GM12875 (cell line): ENCODE measurements at regions not wholly inside any gene's neighbourhood (a gene's known extent, or its start where the extent isn't known, plus 50 kb on each side); places are given as distances from the start of the nearest gene placed in this dataset.

Source experiments
- H3K4me3 ChIP-seq: one replicate; pipeline ENCODE4 v1.5.1; 2011; ENCODE audit warnings: low read depth, low read length, control low read depth
- TF ChIP-seq, protein P1 (sequence below): IDR thresholded peaks from 2 replicates; pipeline ENCODE4 v1.5.1; 2011; ENCODE audit warnings: low read depth, mild to moderate bottlenecking, control low read depth, inconsistent platforms, low read length, moderate library complexity, borderline replicate concordance; ENCODE audit not compliant: insufficient read depth

DNA sequence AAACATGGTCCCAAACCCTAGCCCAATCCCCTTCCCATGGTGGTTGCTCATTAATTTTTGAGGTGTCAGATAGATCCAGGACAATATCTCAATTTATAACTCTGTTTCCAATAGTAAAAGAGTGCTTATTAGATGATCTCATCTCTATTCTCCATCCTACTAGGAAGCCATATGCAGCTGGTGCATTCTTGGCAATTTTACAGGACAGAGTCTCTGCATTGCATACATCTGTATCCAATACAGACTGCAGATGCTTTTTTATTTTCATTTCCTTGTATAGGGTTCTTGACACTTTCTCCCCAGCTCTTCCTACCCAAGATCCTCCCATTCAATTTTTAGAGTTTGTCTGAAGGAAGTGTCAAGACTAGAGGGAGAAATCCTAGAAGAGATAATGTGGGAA lies 194.8 kb upstream of the DPH6 start:
- no peak overlapping the region for H3K4me3 ChIP-seq
- TF ChIP-seq, protein P1, sequence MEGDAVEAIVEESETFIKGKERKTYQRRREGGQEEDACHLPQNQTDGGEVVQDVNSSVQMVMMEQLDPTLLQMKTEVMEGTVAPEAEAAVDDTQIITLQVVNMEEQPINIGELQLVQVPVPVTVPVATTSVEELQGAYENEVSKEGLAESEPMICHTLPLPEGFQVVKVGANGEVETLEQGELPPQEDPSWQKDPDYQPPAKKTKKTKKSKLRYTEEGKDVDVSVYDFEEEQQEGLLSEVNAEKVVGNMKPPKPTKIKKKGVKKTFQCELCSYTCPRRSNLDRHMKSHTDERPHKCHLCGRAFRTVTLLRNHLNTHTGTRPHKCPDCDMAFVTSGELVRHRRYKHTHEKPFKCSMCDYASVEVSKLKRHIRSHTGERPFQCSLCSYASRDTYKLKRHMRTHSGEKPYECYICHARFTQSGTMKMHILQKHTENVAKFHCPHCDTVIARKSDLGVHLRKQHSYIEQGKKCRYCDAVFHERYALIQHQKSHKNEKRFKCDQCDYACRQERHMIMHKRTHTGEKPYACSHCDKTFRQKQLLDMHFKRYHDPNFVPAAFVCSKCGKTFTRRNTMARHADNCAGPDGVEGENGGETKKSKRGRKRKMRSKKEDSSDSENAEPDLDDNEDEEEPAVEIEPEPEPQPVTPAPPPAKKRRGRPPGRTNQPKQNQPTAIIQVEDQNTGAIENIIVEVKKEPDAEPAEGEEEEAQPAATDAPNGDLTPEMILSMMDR = no peak

DNA sequence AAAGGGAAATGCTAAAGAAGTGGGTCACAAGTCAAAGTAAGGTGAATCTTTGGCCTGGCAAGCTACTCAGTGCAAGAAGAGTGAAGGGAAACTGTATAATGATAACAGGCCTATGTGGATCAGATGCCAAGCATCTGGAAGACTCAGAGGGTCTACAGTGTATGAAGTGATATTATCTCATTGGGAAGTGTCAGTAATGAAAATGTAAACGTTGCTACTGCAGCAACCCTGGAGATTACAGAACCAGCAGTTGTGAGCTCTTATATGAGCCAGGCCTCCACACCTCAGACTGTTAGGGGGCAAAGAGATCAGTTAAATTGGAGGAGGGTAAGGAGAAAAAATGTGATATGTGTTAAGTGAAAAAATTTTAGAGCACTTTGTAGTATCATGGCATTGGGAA lies 195.4 kb upstream of the DPH6 start:
- no peak overlapping the region for H3K4me3 ChIP-seq
- TF ChIP-seq, protein P1 = no peak

DNA sequence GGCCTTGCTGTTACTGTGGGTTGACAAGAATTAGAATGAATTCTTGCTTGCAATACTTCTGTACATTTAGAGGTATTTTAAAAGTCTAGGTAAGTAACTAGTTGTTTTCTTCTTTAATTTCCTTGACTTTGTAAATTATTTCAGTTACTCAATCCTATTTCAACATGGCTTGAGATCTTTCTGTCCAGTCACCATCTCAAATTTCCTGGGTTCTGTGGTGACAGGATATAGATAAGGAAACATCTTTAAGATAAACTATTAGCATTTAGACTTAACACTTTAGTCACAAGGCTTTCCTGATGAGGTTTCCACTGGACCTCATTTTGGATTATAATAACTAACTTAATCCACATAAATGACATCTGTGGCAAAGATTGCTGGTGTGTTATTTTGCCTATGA lies 195.9 kb upstream of the DPH6 start:
- TF ChIP-seq, protein P1 = no peak

DNA sequence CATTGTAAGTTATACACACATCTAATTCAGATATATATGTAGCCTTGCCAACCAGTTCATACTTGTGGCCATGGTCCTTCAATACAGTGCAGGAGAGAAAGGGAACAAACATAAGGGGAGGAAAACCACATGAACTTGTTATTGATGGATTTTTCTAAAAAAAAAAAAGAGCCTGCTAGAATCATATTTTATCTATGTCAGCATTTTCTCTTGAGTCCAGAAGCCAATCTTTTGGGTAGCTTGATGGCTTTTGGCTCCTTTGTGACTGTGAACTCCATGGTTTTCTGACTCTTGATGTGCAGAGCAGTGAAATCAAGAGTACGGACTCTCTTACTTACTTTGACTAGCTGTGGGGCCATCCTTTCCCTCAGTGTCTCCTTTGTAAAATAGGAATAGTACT lies 197.4 kb upstream of the DPH6 start:
- no peak overlapping the region for H3K4me3 ChIP-seq
- TF ChIP-seq, protein P1 = no peak

More for the DNA sequence above, 195.9 kb upstream of the DPH6 start:
- no peak overlapping the region for H3K4me3 ChIP-seq

DNA sequence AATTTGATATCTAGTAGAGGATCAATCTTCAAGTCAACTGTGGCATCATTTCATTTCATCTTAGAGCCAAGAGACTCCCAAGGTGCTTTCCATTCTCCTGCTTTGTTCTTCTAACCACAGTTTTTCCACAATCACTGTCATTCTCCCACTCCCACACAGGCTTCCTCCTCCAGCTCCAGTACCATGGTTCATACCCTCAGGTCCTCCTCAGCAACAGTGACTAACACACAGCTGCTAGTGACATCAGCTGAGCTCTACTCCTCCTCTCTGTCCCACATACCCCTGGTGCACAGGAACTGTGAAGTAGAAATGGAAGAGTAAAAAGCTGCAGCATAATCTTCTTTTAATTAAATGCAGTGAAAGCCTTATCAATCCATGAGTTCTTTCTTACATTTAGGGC lies 200.2 kb upstream of the DPH6 start:
- TF ChIP-seq, protein P1 = no peak
- H3K4me3 ChIP-seq = no peak overlapping the region

DNA sequence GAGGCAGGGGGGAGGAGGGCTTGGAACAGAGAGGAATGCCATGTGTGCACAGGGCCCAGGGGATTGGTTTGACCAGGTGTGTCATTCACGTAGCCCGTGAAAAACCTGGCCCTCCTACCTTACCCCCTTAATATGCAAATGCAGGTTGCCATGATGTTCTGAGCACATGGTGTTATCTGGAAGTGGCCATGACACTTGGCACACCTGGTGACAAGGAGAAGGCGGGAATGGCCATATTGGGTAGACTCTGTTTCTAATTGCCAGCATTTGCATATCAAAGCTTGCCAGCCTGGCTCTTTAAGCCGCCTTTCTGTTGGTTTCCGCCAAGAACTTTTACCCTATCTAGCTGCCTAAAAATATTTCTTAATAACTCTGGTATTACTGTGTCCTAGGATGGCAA lies 202.1 kb upstream of the DPH6 start:
- no peak overlapping the region for H3K4me3 ChIP-seq
- TF ChIP-seq, protein P1 = no peak

DNA sequence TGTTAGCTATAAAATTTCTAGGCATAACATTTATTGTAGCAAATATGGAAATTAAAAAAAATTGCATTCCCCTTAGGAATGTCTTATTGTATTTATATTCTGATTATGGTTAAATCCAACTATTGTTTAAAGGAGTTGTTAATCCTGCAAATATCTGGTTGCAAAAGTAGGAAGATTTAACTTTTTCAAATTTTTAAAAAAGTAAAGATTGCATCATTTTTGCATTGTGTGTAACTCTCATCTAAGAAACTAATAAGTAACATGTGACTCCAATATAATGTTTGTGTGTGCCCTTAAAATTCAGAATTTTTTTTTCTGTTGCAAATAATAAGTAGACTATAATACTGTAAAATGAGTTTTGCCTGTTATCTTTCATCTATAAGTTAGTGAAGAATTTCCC lies 204.1 kb upstream of the DPH6 start:
- no peak overlapping the region for H3K4me3 ChIP-seq
- TF ChIP-seq, protein P1 = no peak
